Gastrocnemius medialis (tissue), 4 donors: ENCODE measurements at regions not wholly inside any gene's neighbourhood (a gene's known extent, or its start where the extent isn't known, plus 50 kb on each side); places are given as distances from the start of the nearest gene placed in this dataset.

Experiments
- ATAC-seq, 2 donors: fragments of 150-250 bp; one replicate each; pipeline ENCODE4 v1.9.1; 2016
- DNase-seq, 2 donors: peaks; one replicate each; pipeline ENCODE4 v3.0.0-alpha.2; 2019
- H3K27ac ChIP-seq, 4 donors: fragments of 200-600 bp; sonication (generic); 1 replicate in 1 of 4; 2 replicates in 3 of 4; pipeline ENCODE4 v1.5.1; 2016 to 2018; ENCODE audit warnings: mild to moderate bottlenecking in 2 of 4, moderate library complexity in 1 of 4
- H3K27me3 ChIP-seq, 3 donors: fragments of 200-600 bp; sonication (generic) in 2 of 3; 1 replicate in 1 of 3; 2 replicates in 2 of 3; pipeline versions ENCODE4 v1.5.1 to v1.6.0; 2016 to 2019; ENCODE audit warnings: mild to moderate bottlenecking in 1 of 3, moderate library complexity in 1 of 3
- H3K36me3 ChIP-seq, 2 donors: fragments of 200-600 bp; sonication (generic) in 1 of 2; one replicate each; pipeline ENCODE4 v1.5.1; 2017 to 2018
- H3K4me1 ChIP-seq, 2 donors: fragments of 200-600 bp; sonication (generic) in 1 of 2; one replicate each; pipeline ENCODE4 v1.5.1; 2016 to 2017; ENCODE audit warnings: mild to moderate bottlenecking in 2 of 2
- H3K4me3 ChIP-seq, 4 donors: fragments of 200-600 bp; sonication (generic) in 3 of 4; 1 replicate in 1 of 4; 2 replicates in 3 of 4; pipeline ENCODE4 v1.5.1; 2016 to 2019; ENCODE audit warnings: mild to moderate bottlenecking in 2 of 4
- H3K9me3 ChIP-seq, 3 donors: fragments of 200-600 bp; sonication (generic) in 2 of 3; 1 replicate in 1 of 3; 2 replicates in 2 of 3; pipeline ENCODE4 v1.5.1; 2016 to 2019
- POLR2A ChIP-seq, 2 donors: fragments of 450-650 bp; IDR thresholded peaks; one replicate each; pipeline ENCODE4 v1.6.1; 2017; ENCODE audit warnings: antibody characterized with exemption in 2 of 2, mild to moderate bottlenecking in 2 of 2, moderate library complexity in 2 of 2
- in situ Hi-C, 4 donors: fragments of 200-750 bp; cut with MboI; loops; one replicate each; pipeline versions ENCODE4 v1.15.0 to v1.8.0; 2017; ENCODE audit warnings: low sequenced_read_pairs in 4 of 4
- intact Hi-C: fragments of 100-400 bp; cut with DNase I; formaldehyde crosslinking; loops from one replicate; pipeline ENCODE4 v1.15.1; 2023; ENCODE audit warnings: low total_unique reads
- TF ChIP-seq, protein P1 (sequence below), 5 experiments: fragments of 450-650 bp in 3 of 5; fragments of 200-600 bp in 2 of 5; sonication (generic) in 2 of 5; IDR thresholded peaks in 4 of 5; conservative IDR thresholded peaks in 1 of 5; 1 replicate in 4 of 5; 2 replicates in 1 of 5; pipeline ENCODE4 v1.5.1; 2016 to 2019; ENCODE audit warnings: antibody characterized with exemption in 5 of 5, mild to moderate bottlenecking in 3 of 5, moderate library complexity in 3 of 5

DNA sequence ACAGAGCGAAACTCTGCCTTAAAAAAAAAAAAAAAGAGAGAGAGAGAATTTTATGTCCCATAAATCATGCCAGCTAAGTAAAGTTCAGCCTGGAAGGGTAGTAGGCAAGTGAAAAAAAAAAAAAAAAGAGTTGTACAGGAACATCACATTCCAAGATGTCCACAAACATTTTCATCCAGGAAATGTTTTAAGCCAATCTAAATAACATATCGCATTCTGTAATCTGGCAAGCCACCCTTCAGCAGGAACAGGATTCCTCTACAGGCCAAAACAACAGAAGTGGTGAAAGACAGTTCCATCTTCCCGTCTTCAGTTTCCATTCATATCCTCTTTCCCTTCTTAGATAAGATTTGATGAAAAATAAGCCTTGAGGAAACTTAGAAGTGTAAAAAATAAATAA lies 1108.1 kb upstream of the DDX18 start:
- no peaks in the 10 kb centered on the region for H3K9me3 ChIP-seq
- in situ Hi-C loops: no loop called here

DNA sequence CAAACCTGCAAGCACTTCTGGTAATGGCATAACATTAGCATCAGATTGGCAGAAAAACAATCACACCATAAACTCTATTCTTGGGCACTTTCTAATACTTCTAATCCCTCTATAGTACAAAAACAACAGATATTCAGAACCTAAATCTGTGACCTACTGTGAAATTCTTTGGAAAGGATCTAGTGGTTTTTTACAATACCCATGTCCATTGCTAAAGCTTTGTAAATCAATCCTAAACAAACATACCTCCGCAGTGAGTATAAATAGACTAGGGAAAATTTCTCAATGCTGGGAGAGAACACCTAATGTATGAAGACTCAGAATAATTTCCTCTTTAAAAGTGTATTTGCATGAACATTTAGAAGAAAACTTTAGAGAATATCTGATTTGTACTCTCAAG lies 1098.5 kb upstream of the DDX18 start:
- in situ Hi-C loops (no loop called here), intact Hi-C loops (no loop called here)
- Histone ChIP-seq H3K4me1 (no peaks in the 10 kb centered on the region), H3K9me3 (no peaks in the 10 kb centered on the region), H3K27ac (no peak overlapping the region), H3K27me3 (no peaks in the 10 kb centered on the region), H3K36me3 (no peaks in the 10 kb centered on the region), H3K4me3 (no peak overlapping the region)
- ATAC-seq (no peak), DNase-seq (no peak)
- TF ChIP-seq, protein P1, sequence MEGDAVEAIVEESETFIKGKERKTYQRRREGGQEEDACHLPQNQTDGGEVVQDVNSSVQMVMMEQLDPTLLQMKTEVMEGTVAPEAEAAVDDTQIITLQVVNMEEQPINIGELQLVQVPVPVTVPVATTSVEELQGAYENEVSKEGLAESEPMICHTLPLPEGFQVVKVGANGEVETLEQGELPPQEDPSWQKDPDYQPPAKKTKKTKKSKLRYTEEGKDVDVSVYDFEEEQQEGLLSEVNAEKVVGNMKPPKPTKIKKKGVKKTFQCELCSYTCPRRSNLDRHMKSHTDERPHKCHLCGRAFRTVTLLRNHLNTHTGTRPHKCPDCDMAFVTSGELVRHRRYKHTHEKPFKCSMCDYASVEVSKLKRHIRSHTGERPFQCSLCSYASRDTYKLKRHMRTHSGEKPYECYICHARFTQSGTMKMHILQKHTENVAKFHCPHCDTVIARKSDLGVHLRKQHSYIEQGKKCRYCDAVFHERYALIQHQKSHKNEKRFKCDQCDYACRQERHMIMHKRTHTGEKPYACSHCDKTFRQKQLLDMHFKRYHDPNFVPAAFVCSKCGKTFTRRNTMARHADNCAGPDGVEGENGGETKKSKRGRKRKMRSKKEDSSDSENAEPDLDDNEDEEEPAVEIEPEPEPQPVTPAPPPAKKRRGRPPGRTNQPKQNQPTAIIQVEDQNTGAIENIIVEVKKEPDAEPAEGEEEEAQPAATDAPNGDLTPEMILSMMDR (IDR thresholded peaks at IDR 0.05 in 4 of 5, conservative IDR thresholded peaks at IDR 0.05 in 1 of 5): no peak
- no peak for TF ChIP-seq POLR2A (IDR thresholded peaks at IDR 0.05)

More for the DNA sequence above, 1108.1 kb upstream of the DDX18 start:
- ATAC-seq (no peak), DNase-seq (no peak)
- intact Hi-C loops: no loop called here
- H3K4me1 ChIP-seq: no peaks in the 10 kb centered on the region
- H3K4me3 ChIP-seq: no peak overlapping the region
- H3K27ac ChIP-seq: no peak overlapping the region
- H3K36me3 ChIP-seq: no peaks in the 10 kb centered on the region
- TF ChIP-seq POLR2A (IDR thresholded peaks at IDR 0.05): no peak
- TF ChIP-seq, protein P1 (IDR thresholded peaks at IDR 0.05 in 4 of 5, conservative IDR thresholded peaks at IDR 0.05 in 1 of 5): no peak
- no peaks in the 10 kb centered on the region for H3K27me3 ChIP-seq

DNA sequence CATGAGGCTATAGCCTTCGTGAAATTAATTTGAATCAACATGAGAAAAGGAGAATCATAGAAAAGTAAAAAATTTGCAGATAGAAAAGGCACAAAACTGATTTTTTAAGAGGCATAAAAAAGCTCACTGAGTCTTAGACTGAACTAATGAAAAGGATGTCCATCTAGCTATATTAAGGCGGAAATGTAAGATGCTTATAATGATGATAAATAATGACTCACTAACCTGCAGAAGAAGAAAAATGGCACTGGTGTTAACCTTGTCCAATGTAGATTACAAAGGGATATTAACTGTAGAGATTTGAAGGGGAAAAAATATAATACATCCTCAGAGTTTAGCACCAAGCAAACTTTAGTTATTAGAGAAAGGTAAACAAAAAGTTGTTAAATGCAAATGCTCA lies 1098.0 kb upstream of the DDX18 start:
- Histone ChIP-seq H3K27ac (no peak overlapping the region), H3K4me3 (no peak overlapping the region), H3K36me3 (no peaks in the 10 kb centered on the region), H3K9me3 (no peaks in the 10 kb centered on the region), H3K4me1 (no peaks in the 10 kb centered on the region), H3K27me3 (no peaks in the 10 kb centered on the region)
- intact Hi-C loops (no loop called here), in situ Hi-C loops (no loop called here)
- DNase-seq (no peak), ATAC-seq (no peak)
- TF ChIP-seq, protein P1 (IDR thresholded peaks at IDR 0.05 in 4 of 5, conservative IDR thresholded peaks at IDR 0.05 in 1 of 5): no peak
- TF ChIP-seq POLR2A (IDR thresholded peaks at IDR 0.05): no peak

DNA sequence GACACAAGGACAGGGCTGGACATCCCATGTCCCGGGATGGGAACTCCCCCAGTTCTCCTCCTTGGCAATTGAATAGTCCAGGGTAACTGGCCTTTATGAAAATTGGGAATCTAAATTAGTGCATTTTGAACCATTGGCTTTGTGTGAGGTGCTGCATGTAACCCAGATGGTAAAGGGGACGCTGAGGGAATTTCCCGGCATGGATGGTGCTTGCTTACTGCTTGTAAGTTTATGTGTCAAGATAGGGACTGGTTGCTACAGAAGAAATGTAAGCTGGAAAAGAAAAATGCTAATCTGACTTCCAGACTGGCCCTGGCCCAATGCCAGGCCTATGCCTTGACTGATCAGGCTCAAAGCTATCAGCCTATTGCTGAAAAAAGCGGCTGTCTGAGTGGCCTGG lies 1096.7 kb upstream of the DDX18 start:
- Histone ChIP-seq H3K27me3 (no peaks in the 10 kb centered on the region), H3K4me3 (no peak overlapping the region), H3K9me3 (no peaks in the 10 kb centered on the region), H3K27ac (no peak overlapping the region), H3K4me1 (no peaks in the 10 kb centered on the region), H3K36me3 (no peaks in the 10 kb centered on the region)
- in situ Hi-C loops (no loop called here), intact Hi-C loops (no loop called here)
- TF ChIP-seq, protein P1 (IDR thresholded peaks at IDR 0.05 in 4 of 5, conservative IDR thresholded peaks at IDR 0.05 in 1 of 5): no peak
- TF ChIP-seq POLR2A (IDR thresholded peaks at IDR 0.05): no peak
- DNase-seq (no peak), ATAC-seq (no peak)

DNA sequence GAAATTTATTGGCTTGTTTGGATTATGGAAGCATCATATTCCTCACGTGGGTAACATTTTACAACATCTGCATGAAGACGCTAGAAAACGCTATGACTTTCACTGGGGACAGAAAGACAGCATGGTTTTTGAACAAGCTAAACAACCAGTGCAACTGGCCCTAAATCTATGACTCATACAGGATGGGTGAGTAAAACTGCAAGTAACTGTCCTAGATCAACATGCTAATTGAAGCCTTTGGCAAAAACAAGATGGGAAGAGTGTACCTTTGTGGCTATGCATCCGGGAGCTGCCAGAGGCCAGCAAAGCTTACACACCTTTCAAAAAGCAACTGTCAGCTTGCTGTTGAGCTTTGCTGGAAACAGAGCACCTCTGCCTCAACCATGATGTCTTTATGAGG lies 1096.0 kb upstream of the DDX18 start:
- TF ChIP-seq, protein P1 (IDR thresholded peaks at IDR 0.05 in 4 of 5, conservative IDR thresholded peaks at IDR 0.05 in 1 of 5): no peak
- TF ChIP-seq POLR2A (IDR thresholded peaks at IDR 0.05): no peak
- in situ Hi-C loops: no loop called here
- no peak overlapping the region for H3K4me3 ChIP-seq
- no peaks in the 10 kb centered on the region for H3K27me3 ChIP-seq
- no peak overlapping the region for H3K27ac ChIP-seq
- intact Hi-C loops: no loop called here
- H3K4me1 ChIP-seq: no peaks in the 10 kb centered on the region
- no peaks in the 10 kb centered on the region for H3K9me3 ChIP-seq
- H3K36me3 ChIP-seq: no peaks in the 10 kb centered on the region
- DNase-seq (no peak), ATAC-seq (no peak)
